ENCODE measurements at regions not wholly inside any gene's neighbourhood (a gene's known extent, or its start where the extent isn't known, plus 50 kb on each side); places are given as distances from the start of the nearest gene placed in this dataset.

DNA sequence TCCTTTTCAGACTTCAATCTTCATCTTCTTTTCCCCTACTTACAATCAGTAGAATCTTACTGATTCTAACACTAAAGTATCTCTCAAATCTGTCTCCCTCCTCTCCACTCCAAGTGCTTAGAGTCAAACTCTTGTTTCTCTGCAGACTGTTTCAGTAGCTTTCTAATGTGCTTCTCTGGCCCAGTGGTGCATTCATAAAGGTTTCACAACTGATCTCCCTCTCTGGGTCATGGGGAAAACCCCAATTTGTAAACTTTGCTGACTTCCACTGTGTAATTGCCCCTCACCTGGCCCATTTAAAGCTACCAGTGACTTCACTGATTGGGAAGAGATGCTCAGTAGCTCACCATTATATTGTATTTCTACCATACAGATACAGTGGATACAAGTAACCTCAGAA, 183.6 kb downstream of the FAXC start:
- no peak for DNase-seq
- H3K27ac ChIP-seq: no peak overlapping the region
- TF ChIP-seq POLR2AphosphoS5 (IDR thresholded peaks at IDR 0.05) (no peak), POLR2A (IDR thresholded peaks at IDR 0.05) (no peak), EP300 (IDR thresholded peaks at IDR 0.05) (no peak)
- TF ChIP-seq, protein P1, sequence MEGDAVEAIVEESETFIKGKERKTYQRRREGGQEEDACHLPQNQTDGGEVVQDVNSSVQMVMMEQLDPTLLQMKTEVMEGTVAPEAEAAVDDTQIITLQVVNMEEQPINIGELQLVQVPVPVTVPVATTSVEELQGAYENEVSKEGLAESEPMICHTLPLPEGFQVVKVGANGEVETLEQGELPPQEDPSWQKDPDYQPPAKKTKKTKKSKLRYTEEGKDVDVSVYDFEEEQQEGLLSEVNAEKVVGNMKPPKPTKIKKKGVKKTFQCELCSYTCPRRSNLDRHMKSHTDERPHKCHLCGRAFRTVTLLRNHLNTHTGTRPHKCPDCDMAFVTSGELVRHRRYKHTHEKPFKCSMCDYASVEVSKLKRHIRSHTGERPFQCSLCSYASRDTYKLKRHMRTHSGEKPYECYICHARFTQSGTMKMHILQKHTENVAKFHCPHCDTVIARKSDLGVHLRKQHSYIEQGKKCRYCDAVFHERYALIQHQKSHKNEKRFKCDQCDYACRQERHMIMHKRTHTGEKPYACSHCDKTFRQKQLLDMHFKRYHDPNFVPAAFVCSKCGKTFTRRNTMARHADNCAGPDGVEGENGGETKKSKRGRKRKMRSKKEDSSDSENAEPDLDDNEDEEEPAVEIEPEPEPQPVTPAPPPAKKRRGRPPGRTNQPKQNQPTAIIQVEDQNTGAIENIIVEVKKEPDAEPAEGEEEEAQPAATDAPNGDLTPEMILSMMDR (IDR thresholded peaks at IDR 0.05): no peak
- H3K4me3 ChIP-seq: no peak overlapping the region
- no peaks in the 10 kb centered on the region for H3K9me3 ChIP-seq
- H3K27me3 ChIP-seq: no peaks in the 10 kb centered on the region
- no peaks in the 10 kb centered on the region for H3K4me1 ChIP-seq
- intact Hi-C loops (cut with DNase I; ENCODE audit: low total_unique reads): no loop called here
- no peaks in the 10 kb centered on the region for H3K36me3 ChIP-seq

DNA sequence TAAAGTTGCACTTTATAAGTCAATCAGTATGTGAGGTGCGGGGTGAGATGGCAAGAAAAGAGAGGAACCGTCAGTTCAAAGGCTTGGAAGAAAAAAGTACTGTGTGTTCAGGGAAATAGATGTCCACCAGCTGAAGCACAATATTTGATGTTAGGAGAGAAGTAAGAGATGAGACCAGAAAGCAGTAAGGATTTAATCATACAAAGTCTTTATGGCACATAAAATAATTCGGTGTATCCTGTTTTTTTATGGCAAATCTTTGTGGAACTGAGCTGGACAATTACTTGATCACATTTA, 197.2 kb downstream of the FAXC start:
- H3K27ac ChIP-seq: no peak overlapping the region
- TF ChIP-seq, protein P1 (IDR thresholded peaks at IDR 0.05): peak in 1 of 7 experiments; percentile 6
- no peak for TF ChIP-seq POLR2AphosphoS5 (IDR thresholded peaks at IDR 0.05)
- WGBS, 5 donors: 9 to 17% (median 12%) methylated on average over 3 of the region's 3 CpGs
- no peak for DNase-seq
- H3K4me3 ChIP-seq: no peak overlapping the region
- no peaks in the 10 kb centered on the region for H3K4me1 ChIP-seq
- no peaks in the 10 kb centered on the region for H3K9me3 ChIP-seq
- intact Hi-C loops (cut with DNase I; ENCODE audit: low total_unique reads): no loop called here
- no peaks in the 10 kb centered on the region for H3K27me3 ChIP-seq
- H3K36me3 ChIP-seq: no peaks in the 10 kb centered on the region

DNA sequence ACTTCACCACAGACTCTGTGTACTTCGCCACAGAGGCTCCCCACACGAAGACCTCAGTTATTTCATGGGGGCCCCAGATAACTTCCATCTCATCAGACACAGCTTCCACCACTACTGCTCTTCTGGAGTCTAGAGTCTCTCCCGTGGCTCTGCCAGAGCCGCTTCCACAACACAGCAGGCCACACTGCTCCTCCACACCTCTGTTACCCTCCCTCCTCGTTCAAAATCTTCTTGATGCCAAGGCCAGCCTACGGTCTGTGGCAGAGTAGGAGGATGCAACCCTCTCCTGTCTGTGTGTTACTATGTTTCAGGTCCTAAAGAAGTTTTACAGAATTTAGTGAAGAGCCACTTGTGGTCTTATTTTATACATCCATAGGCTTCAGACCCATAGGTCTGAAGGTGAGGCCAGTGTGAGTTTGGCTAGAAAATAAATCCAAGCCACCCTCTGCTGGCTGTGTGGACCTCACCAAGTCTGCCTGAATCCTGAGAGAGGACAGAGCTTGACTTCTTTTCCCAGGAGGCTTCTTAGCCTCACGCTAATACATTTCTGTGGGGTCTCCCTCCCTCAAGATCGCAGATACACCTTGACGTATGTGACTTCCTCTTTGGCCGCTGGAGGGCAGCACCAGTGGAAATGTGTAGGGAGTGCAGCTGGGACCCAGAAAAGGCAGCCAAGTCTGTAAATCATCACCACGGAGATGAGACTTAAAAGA, 197.7 kb downstream of the FAXC start:
- intact Hi-C loops (cut with DNase I; ENCODE audit: low total_unique reads): no loop called here
- H3K4me3 ChIP-seq: no peak overlapping the region
- WGBS, 5 donors: 41 to 50% (median 47%) methylated on average over 11 of the region's 11 CpGs

DNA sequence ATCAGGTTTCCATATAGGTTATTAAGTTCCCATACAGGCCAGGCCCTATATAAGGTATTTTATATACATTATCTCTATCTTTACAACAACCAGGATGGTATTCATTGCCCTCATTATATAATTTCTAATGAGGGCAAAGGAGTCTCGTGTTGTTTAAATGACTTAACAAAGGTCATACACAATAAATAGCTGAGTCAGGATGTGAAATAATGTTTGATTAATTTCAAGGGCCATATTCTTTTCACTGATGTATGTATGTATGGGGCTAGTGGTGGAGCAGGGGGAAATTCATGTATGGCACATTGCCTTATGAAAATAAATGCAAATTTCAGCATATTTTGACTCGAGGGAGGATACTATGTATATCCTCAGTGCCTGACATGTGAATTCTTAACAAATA, 200.7 kb downstream of the FAXC start:
- Histone ChIP-seq H3K27me3 (no peaks in the 10 kb centered on the region), H3K4me3 (no peak overlapping the region), H3K4me1 (no peaks in the 10 kb centered on the region), H3K27ac (no peak overlapping the region), H3K36me3 (no peaks in the 10 kb centered on the region), H3K9me3 (no peaks in the 10 kb centered on the region)
- intact Hi-C loops (cut with DNase I; ENCODE audit: low total_unique reads): no loop called here
- TF ChIP-seq POLR2A (IDR thresholded peaks at IDR 0.05): no peak
- no peak for TF ChIP-seq POLR2AphosphoS5 (IDR thresholded peaks at IDR 0.05)
- TF ChIP-seq EP300 (IDR thresholded peaks at IDR 0.05): no peak
- TF ChIP-seq, protein P1 (IDR thresholded peaks at IDR 0.05): no peak
- no peak for DNase-seq
- WGBS, 5 donors: 43 to 67% (median 64%) methylated on average over 2 of the region's 2 CpGs

More for the DNA sequence above, 197.7 kb downstream of the FAXC start:
- no peaks in the 10 kb centered on the region for H3K4me1 ChIP-seq
- H3K27ac ChIP-seq: no peak overlapping the region
- peak; percentile 45 to 68 for DNase-seq
- no peaks in the 10 kb centered on the region for H3K36me3 ChIP-seq
- no peaks in the 10 kb centered on the region for H3K27me3 ChIP-seq
- H3K9me3 ChIP-seq: no peaks in the 10 kb centered on the region
- TF ChIP-seq, protein P1 (IDR thresholded peaks at IDR 0.05): peak in 5 of 7 experiments; percentile 30 to 52 (median 34)
- TF ChIP-seq POLR2A (IDR thresholded peaks at IDR 0.05): no peak

Measured in stomach (tissue), 8 donors.